NB4 (cell line): ENCODE measurements at regions not wholly inside any gene's neighbourhood (a gene's known extent, or its start where the extent isn't known, plus 50 kb on each side); places are given as distances from the start of the nearest gene placed in this dataset.

ENCODE experiments used
- DNase-seq: peaks from one replicate; pipeline ENCODE4 v3.0.0; 2010; ENCODE audit warnings: low read depth
- H3K4me3 ChIP-seq: one replicate; pipeline ENCODE4 v1.5.1; 2011; ENCODE audit warnings: mild to moderate bottlenecking, low read depth, low read length, moderate library complexity
- MYC ChIP-seq: IDR thresholded peaks from 2 replicates; pipeline ENCODE4 v1.6.1; 2011; ENCODE audit warnings: low read depth, low read length
- POLR2A ChIP-seq: IDR thresholded peaks from 2 replicates; pipeline ENCODE4 v1.6.1; 2011; ENCODE audit warnings: mild to moderate bottlenecking; ENCODE audit not compliant: insufficient read length; ENCODE audit errors: extremely low read depth
- TF ChIP-seq, protein P1 (sequence below): IDR thresholded peaks from 2 replicates; pipeline ENCODE4 v1.6.1; 2011; ENCODE audit warnings: low read depth, low read length
- TF ChIP-seq, protein P2 (sequence below): IDR thresholded peaks from one replicate; pipeline ENCODE4 v1.5.1; 2012; ENCODE audit warnings: low read depth, low read length

DNA sequence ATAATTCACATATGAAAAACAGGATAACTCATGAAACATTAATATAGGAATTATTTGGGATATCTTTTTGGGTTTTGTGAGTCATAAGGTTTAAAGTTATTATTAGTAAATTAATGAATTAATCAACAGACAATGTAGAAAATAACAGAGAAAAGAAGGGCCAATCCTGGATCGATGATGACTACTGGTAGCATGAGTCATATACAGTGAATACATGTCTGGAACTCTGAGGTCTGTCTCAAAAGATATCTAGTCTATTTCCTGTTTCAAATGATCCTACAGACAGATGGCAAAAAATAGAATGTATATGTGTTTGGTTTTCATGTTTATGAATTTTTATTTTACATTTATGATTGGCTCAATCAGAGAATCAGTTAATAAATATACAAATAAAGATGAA lies 86.4 kb upstream of the RTL1 start:
- TF ChIP-seq, protein P1, sequence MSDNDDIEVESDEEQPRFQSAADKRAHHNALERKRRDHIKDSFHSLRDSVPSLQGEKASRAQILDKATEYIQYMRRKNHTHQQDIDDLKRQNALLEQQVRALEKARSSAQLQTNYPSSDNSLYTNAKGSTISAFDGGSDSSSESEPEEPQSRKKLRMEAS = no peak
- TF ChIP-seq MYC = no peak
- no peak for TF ChIP-seq POLR2A
- TF ChIP-seq, protein P2, sequence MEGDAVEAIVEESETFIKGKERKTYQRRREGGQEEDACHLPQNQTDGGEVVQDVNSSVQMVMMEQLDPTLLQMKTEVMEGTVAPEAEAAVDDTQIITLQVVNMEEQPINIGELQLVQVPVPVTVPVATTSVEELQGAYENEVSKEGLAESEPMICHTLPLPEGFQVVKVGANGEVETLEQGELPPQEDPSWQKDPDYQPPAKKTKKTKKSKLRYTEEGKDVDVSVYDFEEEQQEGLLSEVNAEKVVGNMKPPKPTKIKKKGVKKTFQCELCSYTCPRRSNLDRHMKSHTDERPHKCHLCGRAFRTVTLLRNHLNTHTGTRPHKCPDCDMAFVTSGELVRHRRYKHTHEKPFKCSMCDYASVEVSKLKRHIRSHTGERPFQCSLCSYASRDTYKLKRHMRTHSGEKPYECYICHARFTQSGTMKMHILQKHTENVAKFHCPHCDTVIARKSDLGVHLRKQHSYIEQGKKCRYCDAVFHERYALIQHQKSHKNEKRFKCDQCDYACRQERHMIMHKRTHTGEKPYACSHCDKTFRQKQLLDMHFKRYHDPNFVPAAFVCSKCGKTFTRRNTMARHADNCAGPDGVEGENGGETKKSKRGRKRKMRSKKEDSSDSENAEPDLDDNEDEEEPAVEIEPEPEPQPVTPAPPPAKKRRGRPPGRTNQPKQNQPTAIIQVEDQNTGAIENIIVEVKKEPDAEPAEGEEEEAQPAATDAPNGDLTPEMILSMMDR = no peak
- no peak overlapping the region for H3K4me3 ChIP-seq
- no peak for DNase-seq

DNA sequence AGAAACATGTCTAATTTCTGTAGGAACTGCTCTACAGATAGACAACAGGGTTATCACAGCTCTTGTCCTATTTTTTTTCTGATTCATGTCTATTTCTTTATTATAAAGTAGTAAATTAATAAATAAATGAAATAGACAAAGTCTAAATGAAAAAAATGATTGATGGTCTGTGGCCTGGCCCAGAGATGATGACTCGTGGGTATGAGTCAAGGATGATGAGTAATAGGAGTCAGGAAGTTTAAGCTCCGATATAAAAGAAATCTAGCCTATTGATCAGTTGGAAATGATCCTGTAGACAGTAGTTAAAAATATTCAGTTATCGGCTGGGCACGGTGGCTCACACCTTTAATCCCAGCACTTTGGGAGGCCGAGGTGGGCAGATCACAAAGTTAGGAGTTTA lies 90.6 kb upstream of the RTL1 start:
- no peak overlapping the region for H3K4me3 ChIP-seq
- TF ChIP-seq POLR2A = no peak
- TF ChIP-seq, protein P2 = no peak
- TF ChIP-seq MYC = no peak
- TF ChIP-seq, protein P1 = no peak
- DNase-seq = no peak

DNA sequence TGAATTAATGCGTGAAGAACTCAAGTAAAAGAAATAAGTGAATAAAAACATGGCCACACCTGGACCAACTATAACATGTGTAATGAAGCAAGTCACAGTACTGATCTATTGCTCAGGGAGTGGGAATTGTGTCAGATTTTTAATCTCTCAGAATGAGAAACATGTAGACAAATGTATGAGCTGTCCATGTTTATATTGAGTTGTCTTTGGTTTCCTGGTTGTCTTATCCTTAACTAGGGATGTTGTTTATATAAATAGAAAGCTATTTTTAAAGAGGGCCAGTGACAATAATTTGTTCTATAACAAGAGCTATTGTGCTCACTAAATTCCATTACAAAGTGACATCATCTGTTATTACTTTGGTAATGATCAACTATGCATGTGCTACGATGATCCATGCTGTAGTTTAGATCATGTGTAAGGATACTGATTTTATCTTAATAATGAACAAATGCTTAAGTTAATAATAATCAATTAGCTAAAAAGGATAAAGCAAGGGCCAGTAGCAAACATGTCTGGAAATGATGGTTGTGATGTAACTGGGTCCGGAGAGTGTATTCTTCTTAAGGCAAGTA lies 91.3 kb upstream of the RTL1 start:
- no peak for DNase-seq
- TF ChIP-seq, protein P2 = no peak
- TF ChIP-seq POLR2A = no peak
- TF ChIP-seq, protein P1 = no peak
- TF ChIP-seq MYC = no peak
- no peak overlapping the region for H3K4me3 ChIP-seq

DNA sequence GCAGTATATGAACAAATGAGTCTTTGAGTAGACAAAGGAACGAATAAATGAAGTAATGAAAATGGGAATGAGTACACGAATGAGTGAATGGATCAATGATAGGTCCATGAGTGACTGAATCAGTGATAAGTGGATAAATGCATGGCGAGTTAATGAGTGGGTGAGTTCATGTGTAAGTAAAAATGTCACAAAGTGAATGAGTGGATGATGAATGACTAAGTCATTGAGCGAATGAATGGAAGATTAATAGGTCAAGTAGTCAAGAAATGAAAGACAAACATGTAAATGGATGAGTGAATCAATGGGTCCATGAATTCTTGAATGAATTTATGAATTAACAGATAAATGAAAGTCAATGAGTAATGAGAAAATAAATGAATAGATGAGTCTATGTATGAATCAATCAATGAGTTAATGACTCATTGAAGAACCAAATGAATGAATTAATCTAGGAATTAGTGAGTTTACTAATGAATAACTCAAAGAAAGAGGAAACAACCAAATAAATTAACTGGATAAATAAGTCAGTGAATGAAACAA lies 97.3 kb upstream of the RTL1 start:
- no peak for DNase-seq
- TF ChIP-seq, protein P1 = no peak
- TF ChIP-seq, protein P2 = no peak
- TF ChIP-seq MYC (no peak), POLR2A (no peak)
- no peak overlapping the region for H3K4me3 ChIP-seq

DNA sequence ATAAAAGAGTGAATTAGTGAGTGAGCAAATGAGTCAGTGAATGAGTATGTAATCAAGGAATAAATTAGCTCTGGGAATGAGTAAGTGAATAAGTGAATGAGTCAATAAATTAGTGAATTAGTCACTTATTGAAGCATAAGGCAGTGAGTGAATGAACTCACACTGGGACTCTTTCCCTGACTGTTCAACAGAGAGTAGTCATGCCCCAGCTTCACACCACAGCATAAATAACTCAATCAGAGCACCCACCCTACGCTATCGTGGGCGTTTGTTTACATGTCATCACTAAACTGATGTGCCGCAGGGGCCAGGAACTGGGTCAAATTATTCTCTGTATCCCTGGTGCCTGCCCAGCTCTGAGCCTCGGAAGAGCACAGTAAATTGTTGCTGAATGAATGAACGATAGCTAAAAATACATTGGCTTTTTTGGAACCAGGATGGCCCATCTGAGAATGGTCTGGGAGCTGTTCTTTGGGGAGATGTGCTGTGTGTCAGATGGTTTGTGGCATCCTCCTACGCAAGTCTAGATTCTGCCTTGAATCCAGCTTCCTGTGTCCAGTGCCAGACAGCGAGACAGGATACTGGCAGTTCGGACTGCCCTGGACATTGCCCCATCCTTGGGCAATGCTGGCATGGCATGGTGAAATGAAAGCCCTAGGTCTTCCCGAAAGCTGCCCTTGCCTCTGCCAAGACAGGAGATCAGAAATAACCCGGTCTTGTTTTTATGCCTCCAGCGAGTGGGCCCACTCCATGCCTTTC lies 98.0 kb upstream of the RTL1 start:
- no peak for TF ChIP-seq MYC
- no peak for DNase-seq
- no peak overlapping the region for H3K4me3 ChIP-seq

DNA sequence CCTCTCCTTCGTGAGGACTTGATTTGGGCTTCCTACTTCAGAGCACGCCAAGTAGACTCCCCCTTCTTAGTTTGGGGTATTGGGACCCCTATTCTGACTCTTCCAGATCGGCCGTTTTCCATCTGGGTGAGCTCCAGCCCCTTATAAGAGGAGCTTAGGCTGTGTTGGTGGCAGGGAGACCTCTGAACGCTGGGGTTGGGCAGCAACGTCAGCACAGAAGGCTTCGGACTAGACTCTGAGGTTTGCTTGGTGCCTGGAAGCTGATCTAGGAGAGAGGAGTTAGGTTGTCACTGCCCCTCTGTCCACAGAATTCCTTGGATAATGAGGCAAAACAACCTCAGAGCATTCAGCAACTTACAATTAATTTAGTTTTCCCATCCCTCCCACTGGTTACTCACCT lies 99.2 kb upstream of the RTL1 start:
- DNase-seq = no peak
- no peak overlapping the region for H3K4me3 ChIP-seq
- TF ChIP-seq, protein P1 = no peak
- TF ChIP-seq, protein P2 = no peak
